ENCODE measurements at regions not wholly inside any gene's neighbourhood (a gene's known extent, or its start where the extent isn't known, plus 50 kb on each side); places are given as distances from the start of the nearest gene placed in this dataset.

DNA sequence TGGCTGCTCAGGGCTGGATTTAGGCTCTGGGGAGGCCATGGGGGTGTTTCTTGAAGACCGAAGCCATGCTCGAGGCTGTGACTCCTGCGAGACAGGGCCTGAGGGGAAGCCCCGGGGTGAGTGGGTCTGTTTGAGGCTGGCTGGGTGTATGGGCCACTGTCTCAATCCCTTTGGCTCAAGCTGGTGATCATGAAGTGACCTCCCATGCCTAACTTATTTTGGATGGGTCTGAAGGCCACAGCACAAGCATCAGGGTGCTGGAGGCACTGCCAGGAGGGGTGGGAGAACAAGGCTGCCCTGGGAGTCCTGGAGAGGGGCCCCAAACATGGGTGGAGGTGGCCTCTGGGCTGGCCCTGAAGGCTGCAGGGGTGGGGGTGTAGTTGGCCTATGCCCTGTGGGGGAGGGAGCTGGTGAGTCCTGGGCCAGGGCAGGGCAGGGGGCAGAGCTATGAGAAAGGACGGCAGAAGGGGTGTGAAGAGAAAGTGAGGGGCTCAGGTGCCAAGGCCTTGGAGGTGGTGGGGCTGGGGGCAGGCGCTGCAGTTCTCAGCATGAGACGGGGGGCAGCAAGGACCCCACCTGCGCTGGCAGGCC, 100.9 kb downstream of the KIF26A start:
- no peak for DNase-seq (ENCODE audit: low read depth)
- no peak overlapping the region for H3K4me3 ChIP-seq (ENCODE audit: low read length)
- TF ChIP-seq, protein P1, sequence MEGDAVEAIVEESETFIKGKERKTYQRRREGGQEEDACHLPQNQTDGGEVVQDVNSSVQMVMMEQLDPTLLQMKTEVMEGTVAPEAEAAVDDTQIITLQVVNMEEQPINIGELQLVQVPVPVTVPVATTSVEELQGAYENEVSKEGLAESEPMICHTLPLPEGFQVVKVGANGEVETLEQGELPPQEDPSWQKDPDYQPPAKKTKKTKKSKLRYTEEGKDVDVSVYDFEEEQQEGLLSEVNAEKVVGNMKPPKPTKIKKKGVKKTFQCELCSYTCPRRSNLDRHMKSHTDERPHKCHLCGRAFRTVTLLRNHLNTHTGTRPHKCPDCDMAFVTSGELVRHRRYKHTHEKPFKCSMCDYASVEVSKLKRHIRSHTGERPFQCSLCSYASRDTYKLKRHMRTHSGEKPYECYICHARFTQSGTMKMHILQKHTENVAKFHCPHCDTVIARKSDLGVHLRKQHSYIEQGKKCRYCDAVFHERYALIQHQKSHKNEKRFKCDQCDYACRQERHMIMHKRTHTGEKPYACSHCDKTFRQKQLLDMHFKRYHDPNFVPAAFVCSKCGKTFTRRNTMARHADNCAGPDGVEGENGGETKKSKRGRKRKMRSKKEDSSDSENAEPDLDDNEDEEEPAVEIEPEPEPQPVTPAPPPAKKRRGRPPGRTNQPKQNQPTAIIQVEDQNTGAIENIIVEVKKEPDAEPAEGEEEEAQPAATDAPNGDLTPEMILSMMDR (IDR thresholded peaks at IDR 0.05; ENCODE audit: insufficient read depth, low read depth, low read length, missing control alignments), result no peak

- no peak overlapping the region for H3K4me3 ChIP-seq (ENCODE audit: low read length)
- TF ChIP-seq, protein P1 (IDR thresholded peaks at IDR 0.05; ENCODE audit: insufficient read depth, low read depth, low read length, missing control alignments), result no peak
- no peak for DNase-seq (ENCODE audit: low read depth)
Observed at GRCh38 chr14:104239861-104240301, 101.5 kb downstream of the KIF26A start.

GRCh38 chr14:104240434-104241157, 102.2 kb downstream of the KIF26A start:
- TF ChIP-seq, protein P1 (IDR thresholded peaks at IDR 0.05; ENCODE audit: insufficient read depth, low read depth, low read length, missing control alignments), result no peak
- no peak for DNase-seq (ENCODE audit: low read depth)
- no peak overlapping the region for H3K4me3 ChIP-seq (ENCODE audit: low read length)

GRCh38 chr14:104243200-104243599, 104.8 kb downstream of the KIF26A start:
- no peak overlapping the region for H3K4me3 ChIP-seq (ENCODE audit: low read length)
- TF ChIP-seq, protein P1 (IDR thresholded peaks at IDR 0.05; ENCODE audit: insufficient read depth, low read depth, low read length, missing control alignments), result no peak
- no peak for DNase-seq (ENCODE audit: low read depth)

DNA sequence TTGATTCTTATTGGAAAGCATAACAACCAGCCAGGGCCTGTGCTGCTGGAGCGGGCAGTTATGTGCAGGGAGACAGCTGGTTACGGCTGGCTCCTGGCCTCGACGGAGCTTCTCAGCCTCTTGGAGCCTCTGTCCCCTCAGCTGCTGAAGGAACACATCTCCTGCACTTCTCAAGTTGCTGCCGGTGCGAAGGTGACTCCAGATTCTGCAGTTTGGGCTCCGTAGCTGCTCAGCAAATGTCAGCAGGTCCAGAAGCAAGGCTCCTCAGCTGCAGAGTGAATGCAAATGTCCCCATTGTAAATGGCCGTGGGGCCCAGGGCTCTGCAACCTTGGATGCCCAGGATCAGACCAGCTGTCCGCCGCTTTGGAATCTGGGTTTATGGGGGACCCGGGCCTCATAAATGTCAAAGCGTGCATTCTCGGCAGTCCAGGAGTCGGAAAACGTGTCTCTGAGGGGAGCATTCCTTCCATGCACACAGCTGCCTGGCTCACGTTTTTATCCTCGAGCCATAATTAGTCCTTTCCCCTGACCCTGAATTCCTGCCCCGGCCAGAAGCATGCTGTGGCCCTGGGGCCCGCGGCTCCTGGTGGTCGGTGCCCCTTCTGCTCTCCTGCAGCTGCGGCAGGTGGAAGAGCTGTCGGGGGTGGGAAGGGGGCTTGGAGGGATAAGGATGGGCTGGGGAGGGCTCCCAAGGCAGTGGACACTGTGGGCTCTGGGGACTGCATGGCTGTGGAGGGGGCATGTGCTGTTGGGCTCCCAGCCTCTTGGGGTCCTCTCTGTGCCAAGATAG, 106.0 kb downstream of the KIF26A start:
- TF ChIP-seq, protein P1 (IDR thresholded peaks at IDR 0.05; ENCODE audit: insufficient read depth, low read depth, low read length, missing control alignments), result no peak
- H3K4me3 ChIP-seq (ENCODE audit: low read length), result no peak overlapping the region
- no peak for DNase-seq (ENCODE audit: low read depth)

- TF ChIP-seq, protein P1 (IDR thresholded peaks at IDR 0.05; ENCODE audit: insufficient read depth, low read depth, low read length, missing control alignments), result no peak
- DNase-seq (ENCODE audit: low read depth), result no peak
- H3K4me3 ChIP-seq (ENCODE audit: low read length), result no peak overlapping the region
Observed at GRCh38 chr14:104245075-104245474, 106.7 kb downstream of the KIF26A start.
